HG03378 (cell line): ENCODE measurements at regions not wholly inside any gene's neighbourhood (a gene's known extent, or its start where the extent isn't known, plus 50 kb on each side); places are given as distances from the start of the nearest gene placed in this dataset.

Experiments
- ATAC-seq: cut with Tn5 transposase; IDR thresholded peaks from one replicate; pipeline ENCODE4 v1.9.1; 2021; ENCODE audit warnings: mild to moderate bottlenecking, moderate library complexity; ENCODE audit not compliant: unreplicated experiment

GRCh38 chr2:23198316-23199114 is 186.5 kb upstream of the KLHL29 start:
- no peak for ATAC-seq

- no peak for ATAC-seq
These were observed 185.7 kb upstream of the KLHL29 start for GRCh38 chr2:23199115-23199918.

GRCh38 chr2:23200068-23200786 is 184.8 kb upstream of the KLHL29 start:
- no peak for ATAC-seq

- no peak for ATAC-seq
These were observed 184.2 kb upstream of the KLHL29 start for GRCh38 chr2:23200787-23201114.

GRCh38 chr2:23203383-23203782 is 181.6 kb upstream of the KLHL29 start:
- ATAC-seq = no peak

- no peak for ATAC-seq
These were observed 180.2 kb upstream of the KLHL29 start for GRCh38 chr2:23204685-23205242.

GRCh38 chr2:23206650-23207049 is 178.3 kb upstream of the KLHL29 start:
- ATAC-seq = no peak

- no peak for ATAC-seq
These were observed 177.1 kb upstream of the KLHL29 start for GRCh38 chr2:23207871-23208270.

- ATAC-seq = no peak
These were observed 176.6 kb upstream of the KLHL29 start for GRCh38 chr2:23208339-23208738.

GRCh38 chr2:23209059-23209458 is 175.9 kb upstream of the KLHL29 start:
- no peak for ATAC-seq

- ATAC-seq = no peak
These were observed 172.9 kb upstream of the KLHL29 start for GRCh38 chr2:23211987-23212583.

- no peak for ATAC-seq
These were observed 171.8 kb upstream of the KLHL29 start for GRCh38 chr2:23213196-23213595.

- no peak for ATAC-seq
These were observed 170.0 kb upstream of the KLHL29 start for GRCh38 chr2:23215016-23215415.

GRCh38 chr2:23219666-23220065 is 165.3 kb upstream of the KLHL29 start:
- ATAC-seq = no peak

- ATAC-seq = no peak
These were observed 164.4 kb upstream of the KLHL29 start for GRCh38 chr2:23220513-23221094.

- ATAC-seq = no peak
These were observed 163.7 kb upstream of the KLHL29 start for GRCh38 chr2:23221236-23221635.

- no peak for ATAC-seq
These were observed 163.1 kb upstream of the KLHL29 start for GRCh38 chr2:23221901-23222300.

GRCh38 chr2:23230885-23231284 is 154.1 kb upstream of the KLHL29 start:
- ATAC-seq = no peak

- no peak for ATAC-seq
These were observed 153.1 kb upstream of the KLHL29 start for GRCh38 chr2:23231865-23232264.

GRCh38 chr2:23235292-23235691 is 149.7 kb upstream of the KLHL29 start:
- ATAC-seq = no peak

GRCh38 chr2:23235736-23236135 is 149.2 kb upstream of the KLHL29 start:
- ATAC-seq = no peak
